Transverse colon (tissue), 3 donors: ENCODE measurements at regions not wholly inside any gene's neighbourhood (a gene's known extent, or its start where the extent isn't known, plus 50 kb on each side); places are given as distances from the start of the nearest gene placed in this dataset.

Experiments used
- CTCF ChIP-seq, 5 experiments: fragments of 200-600 bp in 3 of 5; fragments of 450-650 bp in 2 of 5; sonication (generic) in 3 of 5; IDR thresholded peaks; 1 replicate in 2 of 5; 2 replicates in 3 of 5; pipeline ENCODE4 v1.5.1; 2016 to 2017; ENCODE audit warnings: antibody characterized with exemption in 5 of 5, inconsistent platforms in 3 of 5, mild to moderate bottlenecking in 2 of 5, moderate library complexity in 1 of 5
- POLR2A ChIP-seq: fragments of 450-650 bp; IDR thresholded peaks from one replicate; pipeline ENCODE4 v1.6.1; 2016; ENCODE audit warnings: antibody characterized with exemption, mild to moderate bottlenecking, moderate library complexity

- no peak for TF ChIP-seq POLR2A
- no peak for TF ChIP-seq CTCF (IDR thresholded peaks at IDR 0.05)
These were observed 123.6 kb upstream of the PTCH1 start for GRCh38 chr9:95640336-95640735.
